HEK293 (cell line): ENCODE measurements at regions not wholly inside any gene's neighbourhood (a gene's known extent, or its start where the extent isn't known, plus 50 kb on each side); places are given as distances from the start of the nearest gene placed in this dataset.

Experiments used
- CTCF ChIA-PET: fragments of 350-600 bp; formaldehyde crosslinking; extraction: SDS; loops from one replicate; lab custom pipeline; 2021; ENCODE audit warnings: antibody characterized with exemption; lab: Yijun Ruan, JAX
- POLR2A ChIA-PET: fragments of 300-600 bp; formaldehyde crosslinking; extraction: SDS; loops from one replicate; lab custom pipeline; 2020; ENCODE audit warnings: antibody characterized with exemption, inconsistent platforms; lab: Yijun Ruan, JAX
- H3K27ac ChIP-seq: fragments of 200-500 bp; sonication (Bioruptor generic); 2 replicates; pipeline ENCODE4 v1.5.1; 2014; ENCODE audit warnings: low read depth, low read length, control low read depth, inconsistent platforms; ENCODE audit errors: extremely low read depth
- H3K36me3 ChIP-seq, 2 experiments: fragments of 200-500 bp in 1 of 2; sonication (Bioruptor generic) in 1 of 2; 1 replicate in 1 of 2; 2 replicates in 1 of 2; pipeline ENCODE4 v1.5.1; 2014 to 2017; ENCODE audit warnings: inconsistent platforms in 2 of 2, low read length in 2 of 2; ENCODE audit not compliant: control insufficient read depth in 2 of 2, insufficient read depth in 1 of 2
- H3K4me1 ChIP-seq: fragments of 200-500 bp; sonication (Bioruptor generic); 2 replicates; pipeline ENCODE4 v1.5.1; 2014; ENCODE audit warnings: mild to moderate bottlenecking, low read length, inconsistent platforms; ENCODE audit not compliant: control insufficient read depth, insufficient read depth
- H3K4me3 ChIP-seq: 2 replicates; pipeline ENCODE4 v1.5.1; 2011; ENCODE audit warnings: low read depth, mild to moderate bottlenecking, control low read depth, low read length, moderate library complexity
- H3K9me3 ChIP-seq: fragments of 200-500 bp; sonication (Bioruptor generic); 2 replicates; pipeline ENCODE4 v1.5.1; 2014; ENCODE audit warnings: low read depth, low read length, inconsistent platforms; ENCODE audit not compliant: control insufficient read depth, insufficient read depth
- MYNN ChIP-seq: fragments of 450-650 bp; formaldehyde crosslinking; IDR thresholded peaks from 2 replicates; pipeline ENCODE4 v1.5.1; 2016; ENCODE audit warnings: missing biosample characterization, missing genetic modification characterization, borderline replicate concordance
- SP2 ChIP-seq: fragments of 450-650 bp; formaldehyde crosslinking; IDR thresholded peaks from 2 replicates; pipeline ENCODE4 v1.5.1; 2016; ENCODE audit warnings: missing biosample characterization, missing genetic modification characterization
- ZFHX2 ChIP-seq: fragments of 450-650 bp; formaldehyde crosslinking; conservative IDR thresholded peaks from 2 replicates; pipeline ENCODE4 v1.5.1; 2016; ENCODE audit warnings: missing biosample characterization, missing genetic modification characterization
- ZNF175 ChIP-seq: fragments of 450-650 bp; formaldehyde crosslinking; IDR thresholded peaks from 2 replicates; pipeline ENCODE4 v1.5.1; 2016; ENCODE audit warnings: missing biosample characterization, missing genetic modification characterization
- ZNF324 ChIP-seq: fragments of 450-650 bp; formaldehyde crosslinking; IDR thresholded peaks from 2 replicates; pipeline ENCODE4 v1.5.1; 2016; ENCODE audit warnings: missing biosample characterization, missing genetic modification characterization
- ZNF621 ChIP-seq: fragments of 450-650 bp; formaldehyde crosslinking; IDR thresholded peaks from 2 replicates; pipeline ENCODE4 v1.5.1; 2017; ENCODE audit warnings: missing biosample characterization, missing genetic modification characterization
- ZNF785 ChIP-seq: fragments of 450-650 bp; formaldehyde crosslinking; IDR thresholded peaks from 2 replicates; pipeline ENCODE4 v1.5.1; 2016; ENCODE audit warnings: missing biosample characterization, missing genetic modification characterization
- ZSCAN23 ChIP-seq: fragments of 450-650 bp; formaldehyde crosslinking; IDR thresholded peaks from 2 replicates; pipeline ENCODE4 v1.5.1; 2016; ENCODE audit warnings: missing biosample characterization, missing genetic modification characterization
- TF ChIP-seq, protein P1 (sequence below): fragments of 450-650 bp; formaldehyde crosslinking; IDR thresholded peaks from 2 replicates; pipeline ENCODE4 v1.5.1; 2016; ENCODE audit warnings: missing biosample characterization, missing genetic modification characterization
- TF ChIP-seq, protein P2 (sequence below): fragments of 450-650 bp; formaldehyde crosslinking; conservative IDR thresholded peaks from 2 replicates; pipeline ENCODE4 v1.5.1; 2016; ENCODE audit warnings: low read depth, missing biosample characterization, missing genetic modification characterization

DNA sequence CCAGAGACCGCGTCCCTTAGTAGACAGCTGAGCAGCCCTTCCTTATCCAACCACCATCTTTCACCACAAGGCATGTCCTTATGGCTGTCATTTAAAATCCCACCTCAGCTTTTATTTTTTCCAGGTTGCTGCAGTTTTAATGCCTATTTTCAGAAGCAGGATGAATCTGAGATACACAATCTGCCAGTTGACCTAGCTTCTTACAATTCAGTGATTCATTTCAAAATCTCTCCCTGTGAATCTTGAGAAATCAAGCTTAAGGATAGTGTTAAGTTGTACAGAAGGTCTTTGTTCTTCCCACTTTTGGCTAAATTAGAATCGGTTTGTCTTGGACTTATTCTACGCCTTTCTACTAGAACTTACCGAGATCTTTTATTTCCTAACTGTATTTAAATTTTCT is 522.3 kb upstream of the CFAP20DC start:
- Histone ChIP-seq H3K4me3 (no peak overlapping the region), H3K27ac (no peak overlapping the region), H3K36me3 (no peaks in the 10 kb centered on the region), H3K9me3 (no peaks in the 10 kb centered on the region), H3K4me1 (no peaks in the 10 kb centered on the region)
- POLR2A ChIA-PET, result no interaction called here
- TF ChIP-seq ZNF785, result no peak
- no peak for TF ChIP-seq SP2 (tag by site-specific recombination)
- CTCF ChIA-PET, result interaction anchor here (0.9 kb wide), 1 partner anchor 259 kb away, joined by 3 read pairs; no protein-coding TSS in a partner anchor

DNA sequence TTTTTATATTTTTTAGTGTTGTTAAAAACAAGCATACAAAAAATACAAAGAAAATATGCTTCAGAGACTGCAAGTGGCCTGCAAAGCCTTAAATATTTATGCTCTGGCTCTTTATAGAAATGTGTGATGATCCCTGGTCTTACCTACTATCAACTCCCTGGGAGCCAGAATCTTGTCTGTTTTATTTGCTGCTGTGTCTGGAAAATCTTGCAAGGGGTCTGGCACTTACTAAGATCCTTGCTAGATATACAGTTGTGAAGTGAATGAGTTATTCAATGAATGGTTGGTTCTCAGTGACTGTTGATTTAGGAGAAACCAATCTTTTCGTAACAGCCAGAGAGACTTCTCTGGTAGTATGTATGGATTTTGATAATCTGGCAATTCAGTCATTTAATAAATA is 521.0 kb upstream of the CFAP20DC start:
- H3K27ac ChIP-seq, result no peak overlapping the region
- ChIA-PET POLR2A (no interaction called here), CTCF (no interaction called here)
- H3K9me3 ChIP-seq, result no peaks in the 10 kb centered on the region
- no peak overlapping the region for H3K4me3 ChIP-seq
- no peaks in the 10 kb centered on the region for H3K4me1 ChIP-seq
- TF ChIP-seq, protein P1, sequence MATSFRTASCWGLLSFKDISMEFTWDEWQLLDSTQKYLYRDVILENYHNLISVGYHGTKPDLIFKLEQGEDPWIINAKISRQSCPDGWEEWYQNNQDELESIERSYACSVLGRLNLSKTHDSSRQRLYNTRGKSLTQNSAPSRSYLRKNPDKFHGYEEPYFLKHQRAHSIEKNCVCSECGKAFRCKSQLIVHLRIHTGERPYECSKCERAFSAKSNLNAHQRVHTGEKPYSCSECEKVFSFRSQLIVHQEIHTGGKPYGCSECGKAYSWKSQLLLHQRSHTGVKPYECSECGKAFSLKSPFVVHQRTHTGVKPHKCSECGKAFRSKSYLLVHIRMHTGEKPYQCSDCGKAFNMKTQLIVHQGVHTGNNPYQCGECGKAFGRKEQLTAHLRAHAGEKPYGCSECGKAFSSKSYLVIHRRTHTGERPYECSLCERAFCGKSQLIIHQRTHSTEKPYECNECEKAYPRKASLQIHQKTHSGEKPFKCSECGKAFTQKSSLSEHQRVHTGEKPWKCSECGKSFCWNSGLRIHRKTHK, result no peak
- no peaks in the 10 kb centered on the region for H3K36me3 ChIP-seq

GRCh38 chr3:59567661-59568060 is 517.8 kb upstream of the CFAP20DC start:
- CTCF ChIA-PET, result interaction anchor here (0.7 kb wide), 1 partner anchor 9 kb away, joined by 3 read pairs; no protein-coding TSS in a partner anchor
- no peak overlapping the region for H3K4me3 ChIP-seq
- no peaks in the 10 kb centered on the region for H3K4me1 ChIP-seq
- TF ChIP-seq MYNN (tag by site-specific recombination), result no peak
- no peak for TF ChIP-seq ZFHX2 (tag by site-specific recombination)
- POLR2A ChIA-PET, result no interaction called here
- H3K36me3 ChIP-seq, result no peaks in the 10 kb centered on the region
- no peak overlapping the region for H3K27ac ChIP-seq
- no peaks in the 10 kb centered on the region for H3K9me3 ChIP-seq

GRCh38 chr3:59566481-59566975 is 516.7 kb upstream of the CFAP20DC start:
- no peaks in the 10 kb centered on the region for H3K4me1 ChIP-seq
- ChIA-PET POLR2A (no interaction called here), CTCF (no interaction called here)
- no peak overlapping the region for H3K4me3 ChIP-seq
- TF ChIP-seq, protein P2, sequence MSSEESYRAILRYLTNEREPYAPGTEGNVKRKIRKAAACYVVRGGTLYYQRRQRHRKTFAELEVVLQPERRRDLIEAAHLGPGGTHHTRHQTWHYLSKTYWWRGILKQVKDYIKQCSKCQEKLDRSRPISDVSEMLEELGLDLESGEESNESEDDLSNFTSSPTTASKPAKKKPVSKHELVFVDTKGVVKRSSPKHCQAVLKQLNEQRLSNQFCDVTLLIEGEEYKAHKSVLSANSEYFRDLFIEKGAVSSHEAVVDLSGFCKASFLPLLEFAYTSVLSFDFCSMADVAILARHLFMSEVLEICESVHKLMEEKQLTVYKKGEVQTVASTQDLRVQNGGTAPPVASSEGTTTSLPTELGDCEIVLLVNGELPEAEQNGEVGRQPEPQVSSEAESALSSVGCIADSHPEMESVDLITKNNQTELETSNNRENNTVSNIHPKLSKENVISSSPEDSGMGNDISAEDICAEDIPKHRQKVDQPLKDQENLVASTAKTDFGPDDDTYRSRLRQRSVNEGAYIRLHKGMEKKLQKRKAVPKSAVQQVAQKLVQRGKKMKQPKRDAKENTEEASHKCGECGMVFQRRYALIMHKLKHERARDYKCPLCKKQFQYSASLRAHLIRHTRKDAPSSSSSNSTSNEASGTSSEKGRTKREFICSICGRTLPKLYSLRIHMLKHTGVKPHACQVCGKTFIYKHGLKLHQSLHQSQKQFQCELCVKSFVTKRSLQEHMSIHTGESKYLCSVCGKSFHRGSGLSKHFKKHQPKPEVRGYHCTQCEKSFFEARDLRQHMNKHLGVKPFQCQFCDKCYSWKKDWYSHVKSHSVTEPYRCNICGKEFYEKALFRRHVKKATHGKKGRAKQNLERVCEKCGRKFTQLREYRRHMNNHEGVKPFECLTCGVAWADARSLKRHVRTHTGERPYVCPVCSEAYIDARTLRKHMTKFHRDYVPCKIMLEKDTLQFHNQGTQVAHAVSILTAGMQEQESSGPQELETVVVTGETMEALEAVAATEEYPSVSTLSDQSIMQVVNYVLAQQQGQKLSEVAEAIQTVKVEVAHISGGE, result no peak
- H3K27ac ChIP-seq, result no peak overlapping the region
- H3K9me3 ChIP-seq, result no peaks in the 10 kb centered on the region
- no peaks in the 10 kb centered on the region for H3K36me3 ChIP-seq

GRCh38 chr3:59565125-59565524 is 515.3 kb upstream of the CFAP20DC start:
- POLR2A ChIA-PET, result no interaction called here
- Histone ChIP-seq H3K9me3 (no peaks in the 10 kb centered on the region), H3K36me3 (no peaks in the 10 kb centered on the region), H3K4me3 (no peak overlapping the region), H3K4me1 (no peaks in the 10 kb centered on the region), H3K27ac (no peak overlapping the region)
- CTCF ChIA-PET, result interaction anchor here (0.5 to 0.7 kb wide), 2 partner anchors 10 to 1177 kb away, joined by 3 read pairs; no protein-coding TSS in a partner anchor
- TF ChIP-seq ZNF324 (no peak), ZNF621 (tag by site-specific recombination) (no peak), ZNF175 (no peak), ZSCAN23 (no peak)
- TF ChIP-seq, protein P2, result no peak
